Central memory CD4-positive, alpha-beta T cell (primary cell): ENCODE measurements at regions not wholly inside any gene's neighbourhood (a gene's known extent, or its start where the extent isn't known, plus 50 kb on each side); places are given as distances from the start of the nearest gene placed in this dataset.

Experiments
- DNase-seq: peaks from one replicate; pipeline ENCODE4 v3.0.0; 2022

DNA sequence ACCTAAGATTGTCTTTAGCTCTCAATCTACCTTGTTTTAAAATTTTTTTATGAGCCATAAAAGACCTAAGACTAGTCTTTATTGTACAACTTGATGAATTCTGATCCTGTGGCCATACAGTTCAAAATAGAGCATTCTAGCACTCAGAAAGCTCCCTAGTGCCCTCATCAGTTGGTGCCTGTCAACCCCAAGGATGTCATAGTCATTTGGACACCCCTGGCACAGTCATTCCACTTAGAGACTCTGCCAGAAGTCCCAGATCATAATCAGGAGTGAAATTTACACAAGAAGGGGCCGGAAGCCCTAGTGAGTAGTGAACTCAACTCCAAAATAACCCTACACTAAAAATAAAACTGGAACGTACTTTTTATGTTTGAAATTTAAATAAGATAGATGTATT, 80.0 kb upstream of the INSIG1 start:
- no peak for DNase-seq

DNA sequence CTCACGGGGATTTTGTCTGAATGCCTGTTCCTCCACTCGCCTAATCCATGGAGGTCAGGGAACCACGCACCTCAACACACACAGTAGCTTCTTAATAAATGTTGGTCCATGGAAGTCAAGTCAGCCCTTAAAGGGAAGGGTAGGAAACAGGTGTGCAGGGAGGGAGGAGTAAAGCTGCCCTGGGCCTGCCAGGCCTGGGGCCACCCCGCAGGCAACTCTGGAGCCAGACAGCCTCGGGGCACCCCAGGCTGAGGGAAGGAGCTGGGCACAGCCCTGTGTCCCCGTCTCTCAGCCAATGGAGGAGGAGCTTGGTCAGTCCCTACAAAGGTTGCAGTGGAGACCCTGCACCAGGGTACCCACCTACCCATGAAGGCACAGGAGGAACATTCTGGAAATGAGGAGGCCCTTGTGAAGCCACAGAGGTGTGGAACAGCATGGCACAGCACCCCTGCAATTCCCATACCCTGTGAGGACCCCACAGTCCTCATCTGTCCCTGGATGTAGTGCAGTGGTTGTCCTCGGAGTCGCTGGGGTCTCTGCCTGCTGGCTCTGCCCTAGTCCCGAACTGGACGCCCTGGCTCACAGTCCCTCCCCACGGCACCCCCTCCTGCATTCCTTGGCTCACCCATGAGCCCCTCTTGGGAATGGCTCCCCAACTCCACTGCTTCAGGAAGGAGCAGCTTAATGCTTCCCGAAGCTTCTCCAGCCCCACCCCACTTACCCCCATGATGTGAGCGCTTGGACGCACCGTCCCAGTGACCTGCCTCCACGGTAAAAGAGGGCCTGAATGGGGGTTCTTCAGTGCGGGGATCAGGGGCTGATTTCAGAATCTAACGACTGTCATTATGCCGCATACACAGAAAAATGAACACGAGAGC, 79.2 kb upstream of the INSIG1 start:
- DNase-seq = no peak

DNA sequence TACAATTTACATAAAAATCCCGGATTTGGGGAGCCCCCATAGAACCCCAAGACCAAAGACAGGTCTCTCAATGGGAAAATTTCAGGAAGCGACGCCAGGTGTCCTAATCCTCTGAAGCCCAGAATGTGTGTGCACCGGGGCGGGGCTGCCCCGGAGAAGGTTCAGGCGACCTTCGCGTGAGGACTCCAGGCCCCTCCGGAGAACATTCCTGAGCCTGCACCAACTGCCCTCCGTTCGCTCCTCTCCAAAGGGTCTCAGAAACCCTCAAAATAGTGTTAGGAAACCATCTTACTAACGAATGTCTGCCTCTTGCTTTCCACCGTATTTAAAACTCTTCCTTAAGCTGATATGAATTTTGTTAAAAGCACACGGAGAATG, 78.5 kb upstream of the INSIG1 start:
- DNase-seq = no peak

DNA sequence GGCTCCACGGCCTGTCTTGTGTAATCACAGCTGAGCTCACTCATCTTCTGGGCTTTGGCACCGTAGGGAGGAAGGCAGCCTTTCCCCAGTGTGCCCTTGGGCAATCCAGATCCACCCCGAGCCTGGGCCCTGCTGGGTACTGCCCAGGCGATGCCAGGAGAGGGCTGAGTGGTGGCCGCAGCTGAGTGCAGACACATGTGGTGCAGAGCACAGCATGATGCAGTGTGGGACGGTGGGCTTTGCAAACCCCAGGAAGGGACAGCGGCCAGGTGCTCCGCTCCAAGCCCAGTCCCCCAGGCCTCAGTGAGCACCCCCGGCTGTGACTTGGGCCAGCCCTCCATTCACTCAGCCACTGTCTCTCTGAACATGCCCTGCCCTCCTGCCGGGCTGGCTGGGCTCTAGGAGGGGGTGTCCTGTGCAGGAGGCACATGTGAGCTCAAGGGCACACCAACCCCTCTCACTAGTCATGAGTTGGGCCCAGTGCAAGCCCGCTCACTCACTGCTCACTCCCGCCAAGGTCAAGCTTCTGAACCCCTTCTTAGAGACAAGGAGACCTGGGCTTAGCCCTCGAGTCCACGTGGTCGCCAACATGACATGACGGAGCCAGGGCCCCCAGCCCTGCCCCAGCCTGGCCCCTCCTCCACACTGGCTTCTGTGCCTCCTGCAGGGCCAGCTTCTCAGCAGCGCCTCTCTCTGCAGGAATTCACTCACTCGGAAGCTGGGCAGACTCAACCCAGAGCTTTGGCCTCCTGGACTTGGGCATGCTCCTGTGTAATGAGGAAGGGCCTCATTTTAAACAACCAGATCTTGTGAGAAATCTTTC, 77.5 kb upstream of the INSIG1 start:
- no peak for DNase-seq

DNA sequence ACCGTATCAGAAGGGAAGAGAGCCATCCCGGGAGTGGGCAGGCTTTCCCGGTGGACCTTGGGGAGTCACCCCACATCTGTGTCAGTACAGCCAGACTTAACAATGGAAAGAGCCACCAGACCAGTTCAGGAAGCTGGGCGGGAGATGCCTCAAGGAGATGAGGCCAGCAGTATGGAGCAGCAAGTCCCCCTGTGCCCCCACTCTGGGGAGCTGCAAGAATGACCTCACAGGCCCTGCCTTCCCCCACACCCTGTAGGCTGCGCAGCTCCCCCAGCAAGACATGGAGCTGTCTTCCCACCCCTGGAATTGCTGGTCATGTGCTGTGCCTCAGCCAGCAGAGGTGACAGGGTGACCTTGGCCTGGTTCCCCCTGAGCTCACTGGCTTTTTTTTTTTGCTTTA, 76.8 kb upstream of the INSIG1 start:
- DNase-seq = no peak

DNA sequence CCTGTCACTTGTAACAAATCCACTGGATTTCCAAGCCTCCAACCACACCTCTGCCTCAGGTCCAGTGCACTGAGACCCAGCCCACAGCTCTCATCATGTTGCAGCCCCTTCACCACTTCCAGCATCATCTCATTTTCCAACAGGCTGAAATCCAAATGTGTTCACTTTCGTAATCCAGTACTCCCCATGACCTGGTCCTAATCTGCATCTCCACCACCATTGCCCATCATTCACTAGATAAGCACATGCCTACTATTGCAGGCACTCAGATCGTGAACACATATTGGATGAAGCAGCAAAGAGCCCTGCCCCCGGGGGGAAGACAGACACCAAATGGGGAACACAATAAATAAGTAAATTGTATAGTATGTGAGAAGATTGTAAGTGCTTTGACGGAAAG, 76.1 kb upstream of the INSIG1 start:
- no peak for DNase-seq

DNA sequence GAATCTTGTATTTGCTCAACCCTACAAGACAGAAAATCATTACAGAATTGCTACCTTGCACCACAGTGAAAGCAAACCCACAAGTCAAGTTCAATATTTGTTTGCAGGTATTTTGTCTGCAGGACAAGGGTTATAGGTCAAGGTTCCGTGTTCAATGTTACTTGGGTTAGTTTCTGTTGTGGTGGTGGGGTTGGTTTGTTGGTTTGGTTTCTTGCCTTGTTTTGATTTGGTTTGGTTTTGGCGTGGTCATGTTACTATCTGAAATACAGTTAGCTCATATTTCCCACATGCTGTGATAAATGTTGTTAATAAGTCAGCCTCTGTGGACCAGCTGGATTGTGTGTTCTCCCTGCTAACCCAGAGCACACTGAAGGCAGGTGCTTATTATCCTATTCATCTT, 75.6 kb upstream of the INSIG1 start:
- no peak for DNase-seq

DNA sequence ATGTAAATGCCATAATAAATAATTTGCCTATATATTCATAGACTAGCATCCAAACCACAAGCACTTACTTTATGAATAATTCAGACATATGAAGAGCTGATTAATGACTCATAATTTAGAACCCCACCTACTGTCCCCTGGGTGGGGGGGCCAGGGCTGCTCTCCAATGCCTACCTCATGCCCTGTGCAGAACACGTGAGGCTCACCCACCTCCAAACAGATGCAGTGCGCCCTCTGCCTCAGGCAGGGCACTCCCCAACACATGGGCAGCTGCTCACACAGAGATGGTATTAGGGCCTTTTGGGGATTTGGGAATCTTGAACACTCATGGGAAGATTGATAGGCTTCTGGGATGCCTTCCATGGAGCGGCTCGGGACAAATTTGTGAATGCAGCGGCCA, 75.1 kb upstream of the INSIG1 start:
- DNase-seq = no peak

DNA sequence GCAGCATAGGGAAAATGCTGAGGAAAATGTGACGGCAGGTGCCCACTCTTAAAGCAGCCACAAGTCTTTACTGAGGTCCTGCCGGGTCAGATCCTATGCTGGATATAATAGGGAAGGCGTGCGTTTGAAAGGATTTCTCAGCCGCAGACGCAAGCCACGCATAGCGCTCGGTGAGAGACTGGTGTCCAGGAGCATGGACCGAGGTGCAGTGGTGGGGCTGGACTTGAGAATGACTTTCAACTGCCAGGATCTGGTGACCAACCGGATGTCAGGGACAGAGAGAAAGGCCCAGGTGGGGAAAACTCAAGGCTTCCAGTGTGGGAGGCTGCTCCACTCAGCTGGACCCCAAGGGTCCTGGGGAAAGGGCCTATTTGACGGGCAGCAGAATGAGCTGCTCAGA, 74.7 kb upstream of the INSIG1 start:
- DNase-seq = no peak

DNA sequence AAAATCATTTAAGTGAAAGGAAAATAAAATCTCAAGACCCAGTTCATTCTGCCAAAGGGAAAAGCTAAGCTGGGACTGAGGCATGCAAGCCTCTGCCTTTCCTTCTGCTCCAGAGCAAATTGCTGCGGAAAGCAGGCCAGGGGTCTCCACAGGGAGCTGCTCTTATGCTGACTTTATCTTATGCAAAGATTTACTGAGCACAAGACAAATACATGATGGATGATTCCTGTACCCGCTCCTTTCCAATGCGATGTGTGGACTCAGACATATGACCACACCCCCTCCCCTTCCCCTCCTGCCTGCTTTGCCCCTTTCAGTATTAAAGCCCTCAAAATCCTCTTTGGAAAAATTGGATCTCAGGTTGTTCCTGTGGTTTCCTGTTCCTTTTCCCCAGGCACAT, 74.2 kb upstream of the INSIG1 start:
- no peak for DNase-seq

DNA sequence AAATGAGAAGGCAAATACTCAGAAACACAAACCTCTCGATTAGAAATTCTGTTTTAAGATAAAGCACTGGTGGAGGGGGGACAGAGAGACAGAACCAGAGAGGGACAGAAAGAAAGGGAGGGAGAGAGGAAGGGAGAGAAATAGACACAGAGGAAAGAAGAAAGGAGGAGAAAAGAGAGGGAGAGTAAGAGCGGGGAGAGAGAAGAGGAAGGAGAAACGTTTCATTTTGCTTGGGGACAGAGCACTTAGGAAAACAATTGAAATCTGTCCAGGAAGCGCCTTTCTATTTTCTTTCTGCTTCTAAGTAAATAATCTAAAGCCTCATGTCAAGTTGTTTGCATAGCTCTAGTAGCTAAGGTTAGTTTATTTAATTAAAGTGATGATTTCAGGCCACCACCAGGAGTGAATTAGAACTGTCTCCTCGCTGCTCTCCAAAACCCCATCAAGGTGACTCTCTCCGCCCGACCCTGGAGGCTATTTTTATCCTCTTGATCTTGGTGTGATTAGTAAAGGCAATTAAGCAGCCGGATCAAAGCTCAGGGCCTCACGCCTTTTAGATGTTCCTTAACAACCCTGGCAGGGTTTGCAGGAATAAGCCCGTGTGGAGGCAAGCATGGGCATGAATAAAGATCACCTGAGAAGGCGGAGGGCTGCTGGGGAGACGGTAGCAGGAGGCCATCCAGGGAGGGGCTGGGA, 73.4 kb upstream of the INSIG1 start:
- DNase-seq = no peak

DNA sequence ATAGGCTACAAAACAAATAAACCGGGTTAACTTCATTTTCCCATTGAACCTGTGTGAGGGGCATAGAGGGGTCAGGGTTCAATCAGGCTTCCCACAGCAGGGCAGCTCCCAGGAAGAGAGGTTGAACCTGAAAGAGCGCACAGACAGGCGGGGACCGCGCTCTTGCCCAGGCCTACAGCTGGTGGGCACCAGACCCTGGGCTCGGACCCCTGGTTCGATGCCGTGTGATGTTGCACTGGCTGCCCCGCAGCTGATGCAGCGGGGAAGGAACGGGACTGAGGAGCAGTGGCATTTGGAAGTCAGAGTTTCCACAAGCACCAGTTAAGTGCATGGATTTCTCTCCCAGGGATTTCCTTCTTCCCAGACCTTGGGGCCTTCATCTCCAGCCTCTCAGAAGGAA, 72.6 kb upstream of the INSIG1 start:
- DNase-seq = no peak

DNA sequence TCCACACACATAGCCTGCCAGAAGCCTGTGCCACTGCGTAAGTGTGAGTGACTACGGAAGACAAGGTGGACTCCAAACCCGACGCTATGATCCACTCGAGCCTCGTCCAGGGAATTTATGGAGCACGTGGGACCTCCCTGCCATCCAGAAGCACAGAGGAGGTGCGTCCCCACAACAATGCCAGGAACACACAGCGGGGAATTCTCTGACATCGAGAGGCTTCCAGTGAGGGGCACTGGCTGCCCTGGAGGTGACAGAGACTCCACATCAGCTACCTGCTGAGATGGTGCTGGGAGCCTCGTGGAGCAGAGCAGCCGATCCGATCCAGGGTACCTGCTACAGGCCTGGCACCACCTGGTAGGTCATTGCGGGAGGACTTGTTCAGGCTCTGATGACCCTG, 72.2 kb upstream of the INSIG1 start:
- no peak for DNase-seq

DNA sequence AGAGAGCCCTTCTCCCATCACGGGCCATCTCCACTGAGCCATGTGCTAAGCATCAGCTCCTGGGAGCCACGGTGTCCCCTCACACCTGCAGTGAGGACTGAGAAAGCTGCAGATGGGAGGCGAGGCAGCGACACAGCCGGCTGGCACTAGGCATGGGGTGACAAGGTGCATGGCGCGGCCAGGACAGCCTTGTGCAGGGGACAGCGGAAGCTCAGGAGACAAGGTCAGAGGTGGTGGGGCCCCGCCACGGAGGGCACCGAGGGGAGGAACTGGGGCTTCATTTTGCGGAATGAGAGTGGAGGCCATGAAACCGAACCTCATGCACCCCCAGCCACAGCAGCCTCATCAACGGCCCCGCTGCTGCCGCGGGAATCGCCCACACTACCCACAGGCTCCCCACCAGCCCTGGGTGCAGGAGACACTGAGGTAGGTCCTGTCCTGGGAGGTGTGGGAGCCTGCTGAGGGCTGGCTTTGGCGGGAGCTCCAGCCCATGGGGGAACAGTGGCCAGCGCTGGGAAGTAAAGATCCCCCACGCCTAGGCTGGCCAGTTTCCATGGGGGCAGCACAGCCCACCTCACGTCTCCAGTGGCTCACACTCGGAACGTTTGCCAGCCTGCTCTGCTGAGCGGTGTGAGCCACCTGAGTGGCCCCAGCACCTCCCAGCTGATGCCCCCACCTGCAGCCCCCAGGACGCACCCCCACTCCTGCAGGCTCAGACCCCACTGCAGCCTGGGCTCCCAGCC, 71.2 kb upstream of the INSIG1 start:
- no peak for DNase-seq

DNA sequence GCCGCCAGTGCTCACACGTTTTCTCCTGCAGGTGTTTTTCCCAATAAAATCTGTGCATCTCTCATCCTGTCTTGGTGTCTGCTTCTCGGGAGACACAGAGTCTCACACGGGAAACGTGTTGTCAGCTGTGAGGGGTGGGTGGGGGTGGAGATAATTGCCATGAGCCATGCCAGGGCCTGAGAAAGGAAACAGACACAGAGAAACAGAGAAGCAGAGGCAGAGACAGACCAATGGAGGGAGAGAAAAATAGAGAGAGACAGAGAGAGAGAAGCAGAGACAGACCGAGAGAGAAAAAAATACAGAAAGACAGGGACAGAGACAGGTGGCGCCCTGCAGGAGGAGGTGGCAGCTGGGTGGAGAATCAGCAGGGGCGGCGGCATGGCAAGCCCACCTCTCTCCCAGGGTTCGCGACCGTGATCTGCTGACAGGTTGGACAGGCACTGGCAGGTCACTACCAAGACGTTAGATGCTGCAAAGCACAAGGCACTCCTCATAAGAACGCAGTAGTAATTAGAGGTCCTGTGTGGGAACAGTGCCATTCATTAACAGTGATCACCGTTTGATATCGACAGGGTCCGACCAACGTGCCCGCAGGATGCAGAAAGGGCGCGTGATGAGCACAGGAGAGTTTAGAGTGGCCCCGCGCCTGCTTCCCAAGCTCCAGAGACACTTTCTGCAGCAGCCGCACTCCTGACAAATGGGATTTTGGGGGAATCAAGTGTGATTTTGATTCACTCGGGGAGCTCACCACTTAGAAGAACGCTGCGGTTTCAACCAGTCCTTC, 70.5 kb upstream of the INSIG1 start:
- DNase-seq = no peak

DNA sequence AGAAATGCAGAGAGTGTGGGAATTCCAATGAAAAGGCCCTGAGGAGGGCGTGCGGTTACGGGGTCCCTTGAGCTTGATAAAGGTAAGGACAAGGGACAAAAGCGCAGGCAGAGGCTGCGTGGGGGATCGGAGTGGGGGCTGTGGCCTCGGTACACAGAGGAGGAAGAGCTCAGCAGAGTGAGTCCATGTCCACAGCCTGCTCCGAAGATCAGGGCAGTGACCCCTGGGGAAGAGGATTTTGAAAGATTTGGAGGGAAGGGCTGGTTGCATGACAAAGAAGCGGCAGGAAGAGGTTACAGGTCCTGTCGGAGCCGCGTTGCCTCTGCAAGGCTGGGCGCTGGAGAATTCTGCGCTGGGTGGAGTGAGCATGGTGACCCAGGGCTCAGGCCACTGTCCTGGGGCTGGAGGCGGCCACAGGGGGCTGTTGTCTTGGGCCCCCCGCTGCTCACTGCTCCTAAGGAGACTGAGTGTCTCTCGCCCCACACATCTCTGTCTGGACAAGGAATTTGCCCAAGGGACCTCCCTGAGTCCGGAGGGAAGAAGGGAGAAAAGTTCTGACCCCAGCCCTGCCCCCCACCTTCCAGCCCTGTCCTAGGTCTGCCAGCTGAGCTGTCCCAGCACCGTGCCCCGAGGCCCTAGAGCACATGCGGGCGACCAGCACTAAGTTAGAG, 69.8 kb upstream of the INSIG1 start:
- DNase-seq = no peak

DNA sequence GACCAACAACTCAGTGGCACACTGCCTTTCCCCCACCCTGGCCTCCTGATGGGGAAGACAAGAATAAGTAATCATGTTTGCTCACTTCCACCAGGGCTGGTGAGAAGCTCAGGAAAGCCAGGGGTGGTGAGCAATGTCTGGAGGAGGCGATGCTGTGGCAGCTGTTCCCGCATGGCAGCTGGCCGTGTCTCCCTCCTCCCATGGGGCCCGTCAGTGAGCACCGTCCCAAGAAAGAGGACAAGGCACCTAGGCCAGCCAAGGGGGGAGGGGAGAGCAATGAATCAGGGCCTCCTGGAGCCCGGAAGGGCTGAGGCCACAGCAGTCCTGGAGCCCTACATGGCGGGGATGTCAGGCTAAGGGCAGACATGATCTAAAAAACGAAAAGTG, 69.2 kb upstream of the INSIG1 start:
- no peak for DNase-seq

DNA sequence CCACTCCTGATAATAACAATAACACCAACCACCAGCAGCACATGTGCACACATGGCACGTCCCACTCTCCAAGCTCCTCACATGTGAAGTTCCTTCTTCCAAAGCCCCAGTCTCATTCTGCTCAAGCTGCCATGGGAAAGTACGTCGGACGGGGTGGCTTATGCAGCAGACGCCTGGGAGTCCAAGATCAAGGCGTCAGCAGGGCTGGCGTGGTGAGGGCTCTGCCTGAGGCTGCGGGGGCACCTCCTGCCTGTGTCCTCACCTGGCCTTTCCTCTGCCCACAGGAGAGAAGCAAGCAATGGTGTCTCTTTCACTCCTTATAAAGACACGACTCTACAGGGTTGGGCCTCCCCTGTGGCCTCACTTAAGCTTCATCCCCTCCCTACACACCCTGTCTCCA, 68.8 kb upstream of the INSIG1 start:
- no peak for DNase-seq

DNA sequence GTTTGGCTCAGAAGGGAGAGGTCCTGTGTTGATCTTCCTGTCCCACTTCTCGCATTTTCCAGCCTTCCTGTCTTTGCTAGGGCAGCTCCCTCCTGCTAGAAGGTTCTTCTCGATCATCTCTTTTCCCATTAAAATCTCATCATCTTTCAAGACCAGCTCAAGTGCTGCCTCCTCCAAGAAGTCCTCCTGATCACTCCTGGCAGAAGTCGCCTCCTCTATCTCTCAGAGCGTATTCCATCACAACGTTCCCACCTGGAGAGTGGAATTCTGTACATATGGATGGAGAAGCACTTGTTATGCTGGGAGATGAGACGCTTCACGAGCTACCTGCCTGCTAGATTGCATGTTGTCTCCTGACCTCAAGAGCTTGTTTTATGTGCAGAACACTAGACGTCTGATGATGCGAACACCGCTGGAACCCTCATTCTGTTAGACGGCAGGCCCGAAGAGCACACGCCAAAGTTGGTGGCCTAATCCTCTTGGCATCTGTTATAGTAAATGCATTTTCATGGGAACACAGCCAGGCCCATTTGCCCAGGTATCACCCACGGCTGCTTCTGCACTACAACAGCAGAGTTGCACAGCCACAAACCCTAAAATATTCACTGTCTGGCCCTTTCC, 68.0 kb upstream of the INSIG1 start:
- no peak for DNase-seq

DNA sequence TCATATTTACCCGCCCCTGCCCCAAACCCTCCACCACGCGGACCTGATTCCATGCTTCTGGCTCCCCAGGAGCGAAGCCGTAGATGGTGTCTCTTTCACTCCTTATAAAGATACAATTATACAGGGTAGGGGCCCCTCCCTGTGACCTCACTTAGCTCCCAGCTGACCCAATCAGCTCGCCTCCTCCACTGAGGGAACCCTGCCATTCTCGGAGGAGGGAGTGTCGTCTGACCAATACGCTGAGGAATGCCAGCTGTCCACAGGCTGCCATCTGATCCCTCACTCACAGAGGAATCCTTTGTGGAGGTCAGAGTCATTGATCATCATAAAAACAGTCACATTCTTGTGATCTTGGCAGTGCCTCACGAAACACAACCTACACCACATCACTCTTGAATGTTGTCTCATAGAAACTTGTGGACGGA, 67.5 kb upstream of the INSIG1 start:
- no peak for DNase-seq

DNA sequence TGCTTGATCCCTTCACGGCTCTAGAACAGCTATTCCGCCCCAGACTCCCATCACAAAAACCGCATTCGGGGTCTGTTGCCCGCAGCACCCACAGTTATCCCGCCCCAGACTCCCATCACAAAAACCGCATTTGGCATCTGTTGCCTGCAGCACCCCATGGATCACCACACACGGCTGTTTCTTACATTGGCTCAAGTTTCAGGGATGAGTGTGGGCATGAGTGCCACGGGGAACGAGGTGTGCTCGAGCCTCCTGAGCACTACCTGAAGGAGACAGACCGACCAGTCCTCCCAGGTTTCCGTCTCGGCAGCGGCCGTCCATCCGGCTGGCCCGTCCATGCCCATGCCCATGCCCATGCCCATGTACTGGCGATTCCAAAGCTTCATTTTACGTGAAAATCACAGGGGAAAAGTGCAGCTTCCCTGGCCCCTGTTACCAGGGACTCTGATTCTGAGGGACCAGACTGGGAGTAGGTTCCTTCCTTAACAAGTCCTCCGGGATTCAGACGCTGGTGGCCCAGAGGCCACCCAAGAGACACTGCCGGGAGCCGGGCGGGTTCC, 66.4 kb upstream of the INSIG1 start:
- DNase-seq = no peak
